ENCODE measurements at regions not wholly inside any gene's neighbourhood (a gene's known extent, or its start where the extent isn't known, plus 50 kb on each side); places are given as distances from the start of the nearest gene placed in this dataset.

- Mint-ChIP-seq H3K4me3 (no peak overlapping the region), H3K27me3 (ENCODE audit: low read depth in 3 of 3) (no peaks in the 10 kb centered on the region), H3K36me3 (no peaks in the 10 kb centered on the region), H3K4me1 (no peaks in the 10 kb centered on the region), H3K9me3 (peaks cover 0 to 2% (median 0%) of the 10 kb centered on the region in 7 donors), H3K27ac (no peak overlapping the region)
- DNase-seq: no peak
- WGBS (ENCODE audit: insufficient coverage): 0% methylated on average over 1 of the region's 4 CpGs
- Histone ChIP-seq H4K20me1 (ENCODE audit: insufficient read depth, low read length) (no peaks in the 10 kb centered on the region), H3K4me2 (replicated peaks; ENCODE audit: extremely low read depth, low read length, poor library complexity, severe bottlenecking) (no peak overlapping the region), H3K79me2 (ENCODE audit: insufficient read depth, low read length) (no peaks in the 10 kb centered on the region), H3K9ac (ENCODE audit: insufficient read depth, low read length, poor library complexity, severe bottlenecking) (no peak overlapping the region), H3K4me3 (replicated peaks in 1 of 3; ENCODE audit: low read depth in 2 of 3, low read length in 3 of 3) (no peak overlapping the region), H3K9me3 (replicated peaks in 1 of 2; ENCODE audit: control insufficient read depth in 1 of 2, insufficient read depth in 1 of 2, low read length in 2 of 2) (no peaks in the 10 kb centered on the region), H3K27ac (ENCODE audit: low read depth in 1 of 2, low read length in 2 of 2) (no peak overlapping the region), H3K27me3 (ENCODE audit: control insufficient read depth in 2 of 2, insufficient read depth in 2 of 2, low read length in 2 of 2) (no peaks in the 10 kb centered on the region), H3K4me1 (ENCODE audit: control insufficient read depth in 1 of 2, insufficient read depth in 2 of 2, low read length in 2 of 2) (no peaks in the 10 kb centered on the region), H2AFZ (ENCODE audit: insufficient read depth, low read depth, low read length, poor library complexity, severe bottlenecking) (no peak overlapping the region), H3K36me3 (replicated peaks in 1 of 2; ENCODE audit: control insufficient read depth in 1 of 2, insufficient read depth in 2 of 2, low read length in 2 of 2) (no peaks in the 10 kb centered on the region)
- intact Hi-C loops (cut with micrococcal nuclease): no loop called here
- no peak for TF ChIP-seq CTCF (IDR thresholded peaks at IDR 0.05)
These were observed 467.0 kb upstream of the POT1 start for GRCh38 chr7:125396466-125397151.

GRCh38 chr7:125391921-125392320 lies 462.3 kb upstream of the POT1 start:
- Mint-ChIP-seq H3K9me3 (no peaks in the 10 kb centered on the region), H3K27ac (no peak overlapping the region), H3K4me1 (no peaks in the 10 kb centered on the region), H3K4me3 (no peak overlapping the region), H3K36me3 (no peaks in the 10 kb centered on the region), H3K27me3 (ENCODE audit: low read depth in 3 of 3) (no peaks in the 10 kb centered on the region)
- Histone ChIP-seq H4K20me1 (ENCODE audit: insufficient read depth, low read length) (no peaks in the 10 kb centered on the region), H3K79me2 (ENCODE audit: insufficient read depth, low read length) (no peaks in the 10 kb centered on the region), H3K9me3 (replicated peaks in 1 of 2; ENCODE audit: control insufficient read depth in 1 of 2, insufficient read depth in 1 of 2, low read length in 2 of 2) (no peaks in the 10 kb centered on the region), H3K9ac (ENCODE audit: insufficient read depth, low read length, poor library complexity, severe bottlenecking) (no peak overlapping the region), H3K4me2 (replicated peaks; ENCODE audit: extremely low read depth, low read length, poor library complexity, severe bottlenecking) (no peak overlapping the region), H3K4me3 (replicated peaks in 1 of 3; ENCODE audit: low read depth in 2 of 3, low read length in 3 of 3) (no peak overlapping the region), H2AFZ (ENCODE audit: insufficient read depth, low read depth, low read length, poor library complexity, severe bottlenecking) (no peak overlapping the region), H3K27ac (ENCODE audit: low read depth in 1 of 2, low read length in 2 of 2) (no peak overlapping the region), H3K36me3 (replicated peaks in 1 of 2; ENCODE audit: control insufficient read depth in 1 of 2, insufficient read depth in 2 of 2, low read length in 2 of 2) (no peaks in the 10 kb centered on the region), H3K27me3 (ENCODE audit: control insufficient read depth in 2 of 2, insufficient read depth in 2 of 2, low read length in 2 of 2) (no peaks in the 10 kb centered on the region), H3K4me1 (ENCODE audit: control insufficient read depth in 1 of 2, insufficient read depth in 2 of 2, low read length in 2 of 2) (no peaks in the 10 kb centered on the region)
- intact Hi-C loops (cut with micrococcal nuclease): no loop called here
- no peak for DNase-seq
- no peak for TF ChIP-seq CTCF (IDR thresholded peaks at IDR 0.05)
- 100% methylated on average over 1 of the region's 3 CpGs for WGBS (ENCODE audit: insufficient coverage)

All from CD14-positive monocyte (primary cell).